HG03066 (cell line): ENCODE measurements at regions not wholly inside any gene's neighbourhood (a gene's known extent, or its start where the extent isn't known, plus 50 kb on each side); places are given as distances from the start of the nearest gene placed in this dataset.
"Not testable (repeated sequence)": the region's sequence is repeated elsewhere in the genome, so short reads cannot be mapped to it uniquely, and the experiment has no call there.

Experiments
- ATAC-seq: cut with Tn5 transposase; IDR thresholded peaks from one replicate; pipeline ENCODE4 v1.9.1; 2021; ENCODE audit warnings: low read depth; ENCODE audit not compliant: unreplicated experiment

DNA sequence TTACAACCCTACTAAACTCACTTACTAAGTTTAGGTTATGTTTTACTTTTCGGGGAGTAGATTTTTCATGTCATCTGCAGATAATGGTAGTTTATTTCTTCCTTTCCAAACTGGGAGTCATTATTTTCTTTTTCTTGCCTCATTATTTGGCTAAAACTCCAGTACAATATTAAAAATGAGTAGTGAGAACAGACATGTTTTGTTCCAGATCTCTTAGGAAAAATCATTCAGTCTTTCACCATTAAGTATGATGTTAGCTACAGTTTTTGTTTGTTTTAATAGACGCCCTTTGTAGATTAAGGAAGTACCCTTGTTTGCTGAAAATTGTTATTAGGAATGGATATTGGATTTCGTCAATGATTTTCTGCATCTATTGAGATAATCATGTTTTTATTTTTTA, 472.0 kb upstream of the PAPPA start:
- ATAC-seq, result no peak

DNA sequence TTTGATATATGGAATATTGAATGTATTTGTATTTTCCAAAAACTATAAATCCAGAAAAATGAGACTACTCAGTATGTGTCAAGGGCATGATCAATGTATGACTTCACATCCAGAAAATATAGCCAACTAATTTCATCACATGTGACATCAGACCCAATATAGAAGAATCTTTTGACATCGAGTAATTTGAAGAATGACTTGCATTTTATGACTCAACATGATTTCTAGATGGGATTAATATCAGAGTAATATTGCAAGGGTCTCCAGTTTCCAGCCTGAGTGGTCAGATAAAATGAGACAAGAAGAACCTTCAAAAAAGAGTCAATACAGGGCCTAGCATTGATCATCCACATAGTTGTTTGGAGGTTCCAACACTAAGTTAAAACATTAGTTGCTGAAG, 467.5 kb upstream of the PAPPA start:
- no peak for ATAC-seq

DNA sequence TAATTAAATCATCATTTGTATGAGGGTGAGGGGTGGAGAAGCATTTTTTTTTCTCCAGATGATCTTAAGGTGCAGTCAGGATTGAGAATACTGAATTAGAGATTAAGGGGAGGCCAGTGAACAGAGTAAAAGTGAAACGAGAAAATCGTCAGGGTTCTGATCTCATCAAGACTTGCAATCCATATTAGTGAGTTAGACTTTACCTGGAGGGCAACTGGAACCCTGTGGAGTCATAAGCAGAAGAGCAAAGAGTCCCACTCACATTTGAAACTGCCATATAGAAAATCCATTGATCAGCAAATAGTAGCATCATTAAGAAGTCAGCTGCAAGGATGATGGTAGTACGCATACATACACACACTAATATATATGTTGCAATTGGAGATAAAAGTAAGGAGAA, 466.2 kb upstream of the PAPPA start:
- no peak for ATAC-seq

DNA sequence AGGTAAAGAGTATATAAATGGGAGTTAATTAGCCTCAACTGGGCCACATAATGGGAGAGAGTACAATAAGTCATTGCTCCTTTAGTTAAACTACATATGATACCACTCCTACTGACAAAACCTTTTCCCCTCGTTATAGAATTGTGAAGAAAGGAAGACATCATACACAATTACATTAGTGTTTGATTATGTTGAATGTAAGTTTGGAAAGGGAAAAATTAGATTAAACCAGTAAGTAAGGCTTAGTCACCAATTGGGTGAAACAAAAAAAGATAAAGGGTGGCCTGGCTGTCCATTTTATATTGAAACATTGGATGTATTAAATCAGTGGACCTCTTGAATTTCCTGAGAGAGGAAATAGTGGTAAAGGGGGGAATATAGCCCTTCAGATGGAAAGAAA, 464.3 kb upstream of the PAPPA start:
- ATAC-seq, result no peak

DNA sequence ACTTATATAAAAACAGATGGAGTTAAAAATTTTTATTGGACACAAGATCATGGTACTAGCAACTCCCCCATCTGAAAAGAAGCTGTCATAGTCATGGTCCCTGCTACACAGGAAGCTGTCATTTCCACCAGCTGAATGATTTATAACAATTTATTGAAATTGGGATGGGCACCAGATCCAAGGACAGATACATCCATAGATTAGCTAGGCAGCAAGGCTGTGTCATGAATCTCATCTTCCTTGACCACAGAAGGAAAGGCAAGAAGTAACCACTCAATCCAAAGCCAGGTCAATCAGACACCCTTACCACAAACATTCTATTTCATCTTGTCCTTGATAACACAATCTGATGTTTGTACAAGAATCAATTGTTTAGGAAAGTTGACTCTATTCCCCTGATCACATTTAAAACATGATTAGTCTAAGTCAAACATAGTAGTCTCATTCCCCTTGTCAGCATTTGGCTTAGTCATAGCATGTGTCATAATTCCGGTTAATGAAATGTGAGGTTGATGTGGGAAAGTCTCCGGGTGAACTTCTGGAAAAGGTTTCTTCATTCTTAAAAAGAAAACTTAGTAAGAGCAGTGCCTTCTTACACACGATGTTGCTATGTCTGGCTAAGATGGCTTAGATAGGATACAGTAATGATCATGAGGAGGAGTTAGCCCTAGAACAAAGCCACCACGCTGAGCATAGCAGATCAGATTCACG, 462.6 kb upstream of the PAPPA start:
- ATAC-seq, result no peak

DNA sequence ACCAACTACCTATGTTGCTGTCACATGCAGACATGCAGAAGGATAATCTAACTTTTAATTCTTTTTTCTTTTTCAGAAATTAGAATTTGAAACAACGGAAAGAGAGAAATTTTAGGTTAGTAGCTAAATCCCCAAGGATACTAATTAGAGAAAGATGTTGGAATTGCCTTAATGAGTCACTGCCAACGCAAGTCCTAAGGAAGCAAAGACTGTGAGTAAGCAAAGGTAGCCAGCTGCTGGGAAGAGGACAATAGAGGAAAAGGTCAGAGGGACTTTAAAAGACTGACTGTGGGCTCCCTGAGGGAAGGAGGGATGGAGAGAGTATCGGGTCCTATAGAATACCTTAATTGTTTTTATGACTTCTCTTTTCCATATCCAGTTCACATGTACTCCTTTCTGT, 461.9 kb upstream of the PAPPA start:
- ATAC-seq, result no peak

DNA sequence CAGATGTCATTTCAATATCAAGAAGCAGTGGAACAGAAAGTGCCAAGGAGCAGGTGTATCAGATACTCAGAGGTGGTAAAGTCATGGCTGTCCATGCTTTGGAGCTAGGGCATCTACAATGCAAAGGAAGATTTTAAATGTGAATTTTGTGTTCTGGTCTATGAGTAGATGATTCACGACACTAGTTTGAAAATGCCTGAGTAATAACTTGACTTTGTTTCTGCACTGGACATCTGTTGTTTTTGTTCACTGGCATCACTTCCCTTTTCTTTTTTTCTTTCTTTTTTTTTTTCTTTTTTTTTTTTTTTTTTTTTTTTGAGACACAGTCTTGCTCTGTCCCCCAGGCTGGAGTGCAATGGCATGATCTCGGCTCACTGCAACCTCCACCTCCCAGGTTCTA, 460.7 kb upstream of the PAPPA start:
- ATAC-seq, result not testable (repeated sequence)

DNA sequence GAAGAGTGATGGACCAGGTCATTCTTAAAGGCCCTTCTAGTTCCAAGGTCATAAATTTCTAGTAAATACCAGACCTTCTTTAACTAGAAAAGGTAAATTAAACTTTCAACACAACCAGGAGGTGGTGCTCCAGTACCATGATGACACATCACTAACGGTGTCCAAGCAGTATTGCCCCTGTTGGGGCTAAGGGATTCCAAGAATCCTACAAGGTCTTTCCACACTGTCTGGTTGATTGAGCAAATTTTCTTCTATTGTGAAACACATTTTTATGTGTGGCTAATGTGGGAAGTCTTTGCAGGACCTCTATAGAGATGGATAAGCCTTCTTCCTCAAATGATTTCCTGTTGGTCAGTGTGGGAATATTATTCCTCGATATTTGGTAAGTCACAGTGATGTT, 459.6 kb upstream of the PAPPA start:
- ATAC-seq, result no peak

DNA sequence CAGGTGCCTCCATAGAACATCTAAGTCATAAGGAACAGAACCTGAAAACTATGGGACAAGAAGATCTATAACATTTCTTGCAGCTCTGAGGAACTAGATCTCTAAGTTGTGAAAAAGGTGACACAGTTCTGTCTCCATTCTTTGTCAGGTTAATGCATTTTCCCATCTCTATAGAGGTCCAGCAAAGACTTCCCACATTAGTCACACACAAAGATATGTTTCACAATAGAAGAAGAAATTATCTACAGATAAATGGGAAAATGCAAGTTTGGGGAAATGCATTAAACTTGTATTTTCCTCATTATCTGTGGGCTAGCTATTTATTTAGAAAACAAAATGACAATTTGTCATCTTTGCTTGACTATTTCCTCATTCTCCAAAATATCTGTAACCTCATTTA, 458.6 kb upstream of the PAPPA start:
- ATAC-seq, result no peak

DNA sequence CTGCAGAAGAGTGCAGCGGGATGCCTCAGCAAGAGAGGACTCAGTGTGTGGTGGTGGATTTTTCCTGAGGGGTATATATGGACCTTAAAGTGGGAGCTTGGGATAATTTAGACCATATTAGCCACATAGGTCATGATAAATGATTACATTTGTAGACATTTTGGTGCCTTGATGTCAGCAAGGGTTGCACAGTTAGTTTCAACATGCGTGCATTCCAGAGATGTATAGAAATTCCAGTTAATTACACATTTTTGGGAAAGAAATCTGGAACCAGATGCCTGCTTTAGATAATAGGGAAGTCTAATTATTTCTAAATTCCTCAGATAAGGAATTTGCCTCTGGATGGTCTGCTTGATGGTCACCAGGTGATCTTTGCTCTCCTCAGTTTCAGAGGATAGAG, 440.6 kb upstream of the PAPPA start:
- ATAC-seq, result no peak

DNA sequence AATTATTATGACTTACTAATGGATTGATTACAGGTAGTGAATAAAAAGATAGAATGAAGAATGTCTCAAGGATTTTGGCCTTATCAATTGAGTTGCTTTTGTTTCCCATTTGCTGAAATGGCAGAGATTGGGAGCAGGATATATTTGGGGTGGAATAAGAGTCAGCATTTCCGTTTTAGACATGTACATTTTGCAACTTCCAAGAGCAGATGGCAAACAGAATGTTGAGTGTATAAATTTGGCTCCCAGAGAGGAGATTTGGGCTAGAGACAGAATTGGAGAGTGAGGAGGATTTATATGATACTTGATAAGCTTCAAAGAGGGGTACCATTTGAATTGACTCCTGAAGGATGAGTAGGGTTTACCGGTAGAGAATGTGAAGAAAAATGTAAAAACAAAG, 437.9 kb upstream of the PAPPA start:
- ATAC-seq, result no peak

DNA sequence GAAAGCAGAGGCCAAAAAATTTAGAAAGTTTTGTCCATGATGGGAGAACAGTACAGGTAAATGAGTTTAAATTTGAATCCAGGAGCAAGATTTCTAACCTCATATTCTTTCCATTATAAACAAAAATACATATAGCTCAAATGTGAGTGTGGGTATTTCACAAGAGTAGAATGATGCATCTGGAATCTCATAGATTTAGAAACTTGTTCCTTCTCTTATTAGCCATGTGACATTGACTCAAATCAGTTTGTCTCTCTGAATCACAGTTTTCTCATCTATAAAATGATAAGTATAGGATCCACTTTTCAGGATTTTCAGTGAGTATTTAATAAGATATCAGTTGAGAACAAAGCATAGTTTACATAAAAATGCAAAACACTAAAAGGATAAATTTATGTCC, 436.3 kb upstream of the PAPPA start:
- ATAC-seq, result no peak

DNA sequence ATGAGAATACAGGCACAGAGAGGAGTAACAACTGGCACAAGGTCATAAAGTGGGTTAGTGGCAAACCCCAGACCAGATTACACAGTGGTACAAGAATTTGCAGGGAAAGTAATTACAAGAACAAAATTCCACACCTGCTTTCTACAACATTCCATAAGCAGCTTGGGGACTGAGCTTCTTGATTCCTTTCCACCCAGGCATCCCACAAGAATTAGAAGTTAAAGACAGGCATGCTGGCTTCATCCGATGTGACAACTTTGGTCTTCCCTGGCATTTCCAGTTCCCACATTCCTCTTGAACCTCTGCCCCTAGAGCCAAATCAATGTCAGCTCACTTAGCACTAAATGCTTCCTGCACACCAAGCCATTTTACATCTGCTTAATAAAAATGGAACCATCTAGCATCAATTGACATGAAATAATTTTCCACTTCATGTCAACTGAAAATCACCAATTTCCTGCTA, 435.8 kb upstream of the PAPPA start:
- no peak for ATAC-seq

DNA sequence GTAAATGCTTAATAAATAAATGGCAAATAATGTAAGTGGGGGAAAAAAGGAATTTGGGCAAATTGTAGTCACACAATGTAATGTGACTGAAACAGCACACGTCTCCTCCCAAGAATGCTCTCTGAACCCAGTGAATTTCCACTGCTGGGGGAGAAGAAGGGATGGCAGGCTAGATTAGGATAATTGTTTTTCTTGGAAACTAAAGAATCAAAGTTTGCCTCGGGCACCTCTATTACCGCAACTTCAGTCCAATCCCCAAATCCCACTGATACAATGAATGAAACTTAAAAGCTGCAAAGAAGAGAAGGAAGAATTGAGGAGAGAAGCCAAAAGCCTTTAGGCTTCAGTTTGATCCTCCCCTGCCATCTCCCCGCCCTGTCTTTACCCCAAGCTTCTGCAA, 423.2 kb upstream of the PAPPA start:
- ATAC-seq, result no peak

DNA sequence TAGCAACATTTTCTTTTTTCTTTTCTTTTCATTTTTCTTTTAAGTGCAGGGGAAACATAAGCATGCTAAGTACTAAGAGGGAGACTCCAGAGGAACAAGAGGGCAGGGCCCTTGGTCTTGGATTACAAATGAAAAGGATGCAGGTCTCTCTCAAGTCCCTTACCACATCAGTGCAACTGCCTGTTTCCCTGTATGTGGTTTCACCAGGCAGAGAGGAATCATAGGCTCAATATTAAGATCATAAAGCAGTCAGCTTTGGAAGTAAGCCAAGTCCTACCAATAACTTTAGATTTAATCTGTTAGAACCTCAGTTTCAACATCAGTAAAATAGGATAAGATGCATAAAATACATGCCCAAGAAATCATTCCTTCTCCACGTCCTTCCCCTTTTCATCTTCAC, 422.7 kb upstream of the PAPPA start:
- no peak for ATAC-seq

DNA sequence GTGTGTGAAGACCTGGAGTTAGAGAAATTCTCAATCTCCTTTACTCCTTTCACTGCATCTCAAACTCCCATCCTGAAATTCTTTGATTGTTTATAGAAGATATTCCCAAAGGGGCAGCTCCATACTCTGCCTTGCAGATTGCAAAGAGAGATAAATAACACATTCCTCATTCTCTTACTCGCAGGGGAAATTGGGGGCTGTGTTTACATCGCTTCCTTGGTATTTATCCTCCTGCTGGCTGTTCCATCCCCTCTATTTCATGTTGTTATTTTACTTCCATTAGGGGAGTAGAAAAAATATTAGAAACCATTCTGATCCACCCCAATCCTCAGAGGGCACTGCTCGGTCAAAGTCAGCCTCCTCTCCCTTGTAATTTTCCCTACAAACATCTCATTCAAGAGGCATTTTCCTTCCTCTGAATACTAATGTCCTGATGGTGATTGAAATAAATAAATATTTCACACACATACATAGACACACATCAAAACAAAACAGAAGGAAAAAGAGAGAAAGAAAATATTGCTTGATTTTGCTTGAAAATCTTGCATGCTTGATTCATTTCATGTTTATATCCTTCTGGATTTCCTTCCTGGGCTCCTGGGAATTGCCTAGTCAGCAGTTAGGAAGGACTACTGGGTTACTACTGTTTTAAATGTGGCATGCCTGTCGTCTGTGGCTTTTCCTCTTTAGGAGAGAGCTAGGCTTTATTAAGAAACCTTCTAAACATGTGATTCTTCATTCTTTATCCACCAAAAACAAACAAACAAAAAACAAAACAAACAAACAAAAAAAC, 420.1 kb upstream of the PAPPA start:
- ATAC-seq, result no peak

DNA sequence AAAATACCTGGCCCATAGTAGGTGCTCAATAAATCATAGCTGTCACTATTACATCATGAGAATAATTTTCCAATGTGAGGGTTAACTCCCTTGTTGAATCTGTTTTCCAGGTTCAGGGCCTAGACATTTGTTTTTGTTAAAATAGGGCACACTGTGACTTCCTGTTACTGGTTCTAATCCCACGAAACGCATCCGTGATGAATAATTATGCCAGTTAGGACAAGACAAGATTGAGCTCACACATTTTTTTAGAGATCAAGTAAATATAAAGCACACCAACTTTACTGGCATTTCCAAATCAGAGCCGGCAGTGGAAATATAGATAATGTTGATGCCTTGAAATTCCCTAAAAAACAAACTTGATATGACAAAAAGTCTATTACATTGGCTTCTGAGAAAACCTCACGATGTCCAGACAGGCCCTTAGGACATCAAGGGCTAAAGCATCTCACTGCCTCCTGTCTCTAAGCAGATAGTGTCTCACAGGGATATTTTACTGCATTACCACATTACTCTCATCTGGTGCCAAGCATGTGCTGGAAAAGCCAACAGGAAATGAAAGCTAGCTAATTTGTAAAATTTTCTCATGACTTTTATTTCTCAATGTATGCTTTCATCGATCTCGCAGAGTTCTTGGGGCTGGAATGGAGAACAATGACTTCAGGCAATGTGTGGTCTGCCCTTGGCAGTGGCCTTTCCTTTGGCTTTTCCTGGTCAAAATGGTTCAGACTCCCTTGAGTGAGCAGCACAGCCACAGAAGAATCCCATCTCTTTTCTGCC, 414.3 kb upstream of the PAPPA start:
- no peak for ATAC-seq

DNA sequence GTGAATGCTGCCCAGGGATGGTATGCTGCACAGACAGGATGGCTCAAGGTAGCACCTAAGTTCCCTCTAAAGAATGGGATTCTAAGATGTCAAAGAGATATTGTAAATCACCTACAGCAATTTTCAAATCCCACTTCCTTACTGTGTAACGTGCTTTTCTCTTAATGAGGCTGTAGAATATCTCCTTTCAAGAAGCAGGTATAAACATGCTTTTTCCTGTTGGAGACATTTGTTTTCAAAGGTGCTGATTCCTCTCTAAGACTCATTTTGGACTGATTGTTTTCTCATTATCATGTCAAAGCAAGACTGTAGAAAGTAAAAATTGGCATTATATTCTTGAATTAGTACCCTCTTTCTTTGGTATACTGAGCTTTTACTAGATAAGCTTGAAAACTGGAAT, 412.6 kb upstream of the PAPPA start:
- no peak for ATAC-seq

DNA sequence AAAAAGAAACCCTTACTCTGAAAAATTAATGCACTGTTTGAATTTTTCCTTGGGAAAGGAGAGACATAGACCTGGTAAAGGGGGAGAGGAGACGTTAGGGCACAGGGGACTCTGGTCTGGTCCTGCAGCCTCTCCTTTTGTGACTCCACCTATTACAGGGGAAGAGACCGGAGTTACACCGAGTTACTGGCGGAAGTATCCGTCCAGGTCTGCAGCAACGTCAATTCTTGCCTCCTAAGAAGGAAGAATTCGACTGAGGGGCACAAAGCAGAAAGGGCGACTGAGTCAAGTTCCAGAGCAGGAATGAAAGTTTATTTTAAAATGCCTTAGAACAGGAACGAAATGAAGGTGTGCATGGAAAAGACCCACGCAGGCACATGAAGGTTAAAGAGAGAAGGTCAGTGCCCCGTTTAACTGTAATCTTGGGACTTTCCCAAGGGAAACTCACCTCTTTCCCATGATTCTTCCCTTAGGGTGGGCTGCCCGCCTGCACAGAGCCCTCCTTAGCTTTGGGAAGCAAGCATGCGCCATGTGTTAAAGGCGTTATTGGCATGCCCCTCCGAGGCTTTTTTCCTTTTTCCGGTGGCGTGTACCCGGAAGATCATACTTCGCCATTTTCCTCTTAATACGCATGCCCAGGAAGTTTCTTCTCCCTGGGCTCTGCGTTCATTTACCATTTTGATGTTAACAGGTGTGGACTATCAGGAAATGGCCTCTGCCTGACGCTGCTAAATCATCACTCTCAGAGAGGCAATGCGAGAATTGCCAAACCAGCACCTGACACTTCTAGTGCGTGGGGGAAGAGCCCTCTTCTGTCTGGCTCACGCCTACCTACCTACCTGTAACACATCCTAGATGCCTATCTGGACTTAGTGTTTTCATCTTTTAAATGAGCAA, 409.6 kb upstream of the PAPPA start:
- no peak for ATAC-seq

DNA sequence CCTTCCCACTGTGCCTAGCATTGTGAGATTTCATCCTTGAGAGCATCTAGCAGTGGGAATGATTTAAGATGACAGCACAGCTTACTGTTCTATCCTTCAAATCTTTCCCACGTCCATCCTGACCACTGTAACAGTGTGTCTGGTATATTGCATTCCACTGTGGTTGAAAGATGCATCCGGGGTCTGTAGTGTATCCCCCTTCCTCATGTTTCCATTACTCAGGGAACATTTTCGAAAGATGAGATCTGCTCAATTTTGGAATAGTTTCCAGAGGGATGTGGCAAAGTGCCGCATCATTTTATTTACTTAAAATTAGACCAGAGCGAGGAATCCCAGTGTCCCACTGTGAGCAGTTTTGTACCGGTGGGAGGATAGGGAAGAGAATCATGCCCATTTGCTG, 407.1 kb upstream of the PAPPA start:
- no peak for ATAC-seq
